GM11168 (cell line): ENCODE measurements at regions not wholly inside any gene's neighbourhood (a gene's known extent, or its start where the extent isn't known, plus 50 kb on each side); places are given as distances from the start of the nearest gene placed in this dataset.
"Not testable (repeated sequence)": the region's sequence is repeated elsewhere in the genome, so short reads cannot be mapped to it uniquely, and the experiment has no call there.

Experiments
- in situ Hi-C: fragments of 300-500 bp; cut with MboI; formaldehyde crosslinking; loops from one replicate; pipeline ENCODE4 v1.12.0; 2022; ENCODE audit warnings: low sequenced_read_pairs; ENCODE audit not compliant: unreplicated experiment

DNA sequence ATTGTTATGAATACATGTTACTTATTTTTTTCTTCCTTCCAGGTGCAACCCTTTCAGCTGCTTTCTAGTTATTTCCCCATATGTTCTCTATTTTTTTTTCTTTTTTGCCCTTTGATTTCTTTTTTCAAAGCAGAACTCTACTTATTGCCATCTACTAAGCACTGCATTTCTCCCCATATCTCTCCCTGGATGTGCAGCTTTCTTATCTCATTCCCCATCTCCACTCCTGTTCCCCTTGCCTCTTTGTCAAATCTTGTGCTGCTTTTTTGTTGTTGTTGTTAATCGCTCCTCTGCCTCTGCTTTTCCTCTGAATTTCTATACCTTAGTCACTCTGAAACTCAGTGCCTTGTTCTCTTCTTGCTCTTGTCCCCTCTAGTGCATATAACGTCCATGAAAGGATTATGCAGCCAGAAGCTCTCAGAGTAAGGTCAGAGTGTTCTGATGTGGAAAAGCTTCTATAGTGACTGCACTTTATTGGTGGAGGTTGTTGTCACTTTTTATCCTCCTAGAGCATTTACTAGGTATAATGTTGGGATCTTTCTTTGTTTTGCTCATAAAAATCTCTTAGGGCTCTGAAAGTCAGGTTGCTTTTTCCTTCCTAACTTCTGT is 51.1 kb upstream of the JADE1 start:
- in situ Hi-C loops, result no loop called here

- in situ Hi-C loops, result no loop called here
These were observed 51.8 kb upstream of the JADE1 start for GRCh38 chr4:128757712-128758111.

- in situ Hi-C loops, result no loop called here
These were observed 58.1 kb upstream of the JADE1 start for GRCh38 chr4:128751354-128751753.

DNA sequence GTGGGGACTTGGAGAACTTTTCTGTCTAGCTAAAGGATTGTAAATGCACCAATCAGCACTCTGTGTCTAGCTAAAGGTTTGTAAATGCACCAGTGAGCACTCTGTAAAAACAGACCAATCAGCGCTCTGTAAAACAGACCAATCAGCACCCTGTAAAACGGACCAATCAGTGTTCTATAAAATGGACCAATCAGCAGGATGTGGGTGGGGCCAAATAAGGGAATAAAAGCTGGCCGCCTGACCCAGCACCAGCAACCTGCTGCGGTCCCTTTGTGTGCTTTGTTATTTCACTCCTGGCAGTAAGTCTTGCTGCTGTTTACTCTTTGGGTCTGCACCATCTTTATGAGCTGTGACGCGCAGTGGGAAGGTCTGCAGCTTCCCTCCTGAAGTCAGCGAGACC is 67.8 kb upstream of the JADE1 start:
- in situ Hi-C loops, result not testable (repeated sequence)

DNA sequence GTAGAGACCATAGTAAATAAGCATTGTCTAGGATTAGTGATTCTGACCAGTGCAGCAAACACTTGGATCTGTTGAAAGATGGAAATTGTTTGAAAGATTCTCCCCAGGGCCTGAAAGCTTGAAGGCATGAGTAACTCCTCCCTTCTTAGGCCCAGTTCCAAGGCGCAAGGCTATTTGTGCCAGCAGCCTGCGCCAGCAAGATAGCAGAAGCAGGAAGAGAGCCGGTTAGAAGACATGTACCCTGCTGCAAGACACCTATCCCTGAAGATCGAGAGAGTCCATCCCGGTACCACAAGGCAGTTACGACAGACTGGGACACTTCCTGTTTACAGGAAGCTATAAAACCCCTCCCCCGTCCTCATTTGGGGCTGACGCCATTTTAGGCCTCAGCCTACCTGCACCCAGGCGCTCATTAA is 72.4 kb upstream of the JADE1 start:
- in situ Hi-C loops, result no loop called here

- in situ Hi-C loops, result no loop called here
These were observed 73.8 kb upstream of the JADE1 start for GRCh38 chr4:128735714-128736113.

DNA sequence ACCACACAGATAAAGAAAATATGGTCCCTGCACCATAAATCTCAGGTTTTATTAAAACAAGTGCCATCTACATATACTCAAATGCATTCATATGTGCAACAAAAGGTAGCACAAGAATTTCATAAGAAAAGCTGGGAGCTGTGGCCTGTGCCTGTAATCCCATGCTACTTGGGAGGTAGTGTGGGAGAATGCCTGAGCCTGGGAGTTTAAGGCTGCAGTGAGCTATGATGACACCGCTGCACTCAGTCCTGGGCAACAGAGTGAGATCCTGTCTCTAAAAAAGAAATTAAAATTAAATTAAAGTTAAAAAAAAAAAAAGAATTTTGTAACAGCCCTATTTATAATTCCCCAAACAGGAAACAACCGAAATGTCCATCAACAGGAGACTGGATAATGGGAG is 81.3 kb upstream of the JADE1 start:
- in situ Hi-C loops, result no loop called here

GRCh38 chr4:128727658-128728057 is 81.8 kb upstream of the JADE1 start:
- in situ Hi-C loops, result no loop called here

GRCh38 chr4:128725405-128726055 is 84.0 kb upstream of the JADE1 start:
- in situ Hi-C loops, result no loop called here

DNA sequence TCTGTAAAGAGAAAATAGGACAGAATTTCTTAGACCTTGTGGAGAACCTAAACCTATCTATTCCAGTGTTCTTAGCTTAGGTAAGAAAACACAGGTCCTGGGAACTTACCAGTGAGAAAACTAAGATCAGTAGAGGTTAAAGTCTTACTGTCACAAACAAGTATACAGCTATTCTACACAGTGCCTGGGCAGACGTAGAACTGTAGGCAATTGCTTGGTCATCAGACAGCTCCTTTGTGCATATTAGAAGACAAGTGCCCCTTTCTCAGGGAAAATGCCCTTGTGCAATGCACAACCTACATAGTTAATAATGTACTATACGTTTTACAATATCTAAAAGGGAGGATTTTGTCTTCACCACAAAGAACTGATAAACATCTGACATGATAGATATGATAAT is 86.6 kb upstream of the JADE1 start:
- in situ Hi-C loops, result no loop called here

- in situ Hi-C loops, result no loop called here
These were observed 87.6 kb upstream of the JADE1 start for GRCh38 chr4:128721896-128722295.

DNA sequence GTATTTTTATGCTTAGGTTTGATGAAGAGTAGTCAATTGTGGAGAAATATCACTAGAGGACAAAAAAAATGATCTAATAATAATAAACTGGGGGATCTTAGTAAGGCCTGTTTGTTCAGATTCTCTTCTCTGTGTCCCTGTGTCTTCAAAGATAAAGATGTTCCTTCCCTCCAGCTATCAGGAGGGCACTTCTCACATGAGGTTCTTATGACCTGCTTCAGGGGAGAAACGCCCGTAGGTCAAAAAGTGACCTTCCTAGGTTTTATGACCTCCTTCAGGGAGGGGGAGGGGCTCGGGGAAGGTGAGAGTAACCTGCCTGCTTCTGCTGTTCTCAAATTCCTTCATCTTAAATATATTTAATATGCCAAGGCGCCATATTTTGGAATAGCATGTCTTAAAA is 89.2 kb upstream of the JADE1 start:
- in situ Hi-C loops, result no loop called here

DNA sequence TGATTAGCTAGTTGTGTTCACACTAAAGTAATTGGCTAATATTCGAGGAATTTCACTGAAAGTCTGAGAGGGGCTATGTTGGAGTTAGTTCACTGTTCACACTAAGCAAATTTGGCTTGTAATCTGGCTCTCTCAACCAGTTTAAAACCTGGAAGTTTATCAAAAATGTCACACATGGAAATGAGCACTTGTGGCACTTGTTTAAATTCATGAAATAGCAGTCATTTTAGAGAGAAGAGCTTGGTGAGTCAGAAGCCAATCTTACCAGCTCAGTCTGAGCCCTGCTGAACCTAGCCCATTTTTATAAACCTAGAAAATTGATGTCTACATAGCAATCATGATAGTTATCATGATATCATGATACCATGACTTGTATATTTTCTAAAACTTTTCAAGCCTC is 90.7 kb upstream of the JADE1 start:
- in situ Hi-C loops, result no loop called here

DNA sequence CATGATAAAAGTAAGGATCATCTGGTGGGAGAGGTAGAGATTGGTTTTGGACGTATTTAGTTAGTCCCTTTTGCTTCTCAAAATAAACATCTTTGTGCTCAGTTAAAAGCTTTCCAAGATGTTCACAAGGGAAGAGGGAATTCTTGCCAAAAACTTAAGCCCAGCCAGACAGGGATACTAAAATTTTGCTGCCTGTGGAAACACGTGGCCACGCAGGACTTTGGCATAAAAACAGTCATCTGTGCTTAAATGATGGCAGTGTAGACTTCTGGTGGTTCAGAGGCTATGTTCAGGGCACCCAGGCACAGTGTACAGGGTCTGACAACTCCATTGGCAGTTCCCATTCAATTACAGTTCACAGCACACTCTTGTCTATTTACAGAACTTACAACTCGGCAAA is 93.2 kb upstream of the JADE1 start:
- in situ Hi-C loops, result no loop called here

- in situ Hi-C loops, result no loop called here
These were observed 93.9 kb upstream of the JADE1 start for GRCh38 chr4:128715616-128716015.

GRCh38 chr4:128711361-128711760 is 98.1 kb upstream of the JADE1 start:
- in situ Hi-C loops, result no loop called here

DNA sequence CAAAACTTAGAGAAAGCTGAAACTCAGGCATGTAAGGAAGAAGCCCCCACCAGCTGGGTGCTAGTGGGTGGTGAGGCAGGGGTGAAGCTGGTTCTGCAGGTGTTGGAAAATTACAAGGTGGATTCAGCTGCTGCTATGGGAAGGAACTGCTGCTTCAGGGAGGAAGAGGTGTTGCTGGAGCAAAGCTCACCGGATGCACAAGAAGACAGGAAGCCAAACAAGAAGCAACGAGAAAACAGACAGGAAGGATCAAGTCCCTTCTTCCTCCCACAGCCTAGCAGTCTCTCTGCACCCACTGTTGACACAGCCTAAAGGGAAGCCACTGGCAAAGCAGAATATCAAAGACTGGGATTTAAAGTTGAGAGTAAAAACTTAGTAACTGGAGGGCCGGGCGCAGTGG is 100.2 kb upstream of the JADE1 start:
- in situ Hi-C loops, result no loop called here

DNA sequence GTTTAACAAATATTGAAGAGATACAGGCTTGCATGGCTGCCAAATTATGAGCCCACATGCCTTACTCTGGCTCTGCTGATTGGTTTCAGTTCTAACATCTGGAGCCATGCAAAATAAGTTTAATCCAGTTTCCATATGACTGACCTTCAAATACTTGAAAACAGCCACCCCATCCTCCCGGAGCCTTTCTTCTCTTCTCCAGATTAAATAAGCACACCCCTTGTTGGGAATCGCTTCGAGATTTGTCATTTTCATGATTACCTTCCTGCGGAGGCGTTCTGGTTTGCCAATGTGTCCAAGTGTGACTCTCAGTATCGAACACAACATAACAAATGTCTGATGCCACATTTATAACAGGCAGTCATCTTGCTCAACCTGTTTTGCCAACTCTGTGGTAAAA is 101.6 kb upstream of the JADE1 start:
- in situ Hi-C loops, result no loop called here

DNA sequence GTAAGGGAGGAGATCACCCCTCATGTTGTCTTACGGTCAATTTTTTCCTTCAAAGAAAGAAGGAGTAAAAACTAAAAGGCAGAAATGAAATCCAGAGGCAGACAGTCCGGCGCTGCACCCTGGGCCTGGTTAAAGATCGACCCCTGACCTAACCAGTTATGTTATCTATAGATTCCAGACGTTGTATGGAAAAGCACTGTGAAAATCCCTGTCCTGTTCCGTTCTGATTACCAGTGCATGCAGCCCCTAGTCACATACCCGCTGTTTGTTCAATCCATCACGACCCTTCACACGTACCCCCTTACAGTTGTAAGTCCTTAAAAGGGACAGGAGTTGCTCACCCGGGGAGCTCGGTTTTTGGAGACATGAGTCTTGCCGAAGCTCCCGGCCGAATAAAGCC is 105.6 kb upstream of the JADE1 start:
- in situ Hi-C loops, result no loop called here

DNA sequence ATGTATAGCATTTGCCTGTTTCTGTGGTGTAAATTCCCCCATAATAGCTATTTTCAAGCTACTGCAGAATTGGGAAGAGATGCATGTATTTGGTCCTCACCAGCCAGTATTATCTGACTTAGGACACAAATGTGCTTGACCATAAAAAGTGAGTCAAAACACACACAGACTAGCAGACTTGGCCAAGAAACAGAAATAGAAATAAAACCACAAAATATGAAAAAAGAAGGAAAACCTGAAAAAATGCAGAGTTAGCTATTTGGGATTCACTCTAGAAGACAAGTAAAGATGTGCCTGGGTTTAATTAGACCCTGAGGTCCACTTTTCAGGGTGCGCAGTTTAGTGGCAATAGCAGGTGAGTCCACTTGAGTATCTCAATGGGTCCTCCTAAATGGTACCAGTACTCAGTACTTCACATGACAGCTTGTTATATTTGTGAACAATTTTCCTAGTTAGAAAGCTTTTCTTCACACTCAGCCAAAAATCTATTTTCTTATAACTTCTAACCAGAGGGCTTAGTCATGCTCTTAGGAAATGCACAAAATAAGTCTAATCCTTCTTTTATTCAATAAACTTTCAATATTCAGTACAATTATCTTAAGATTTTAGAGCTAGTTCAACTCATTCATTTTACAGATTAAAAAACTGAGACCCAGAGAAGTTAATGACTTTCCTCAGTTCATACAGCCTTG is 108.7 kb upstream of the JADE1 start:
- in situ Hi-C loops, result no loop called here

- in situ Hi-C loops, result no loop called here
These were observed 111.1 kb upstream of the JADE1 start for GRCh38 chr4:128698386-128698785.

GRCh38 chr4:128697323-128697722 is 112.2 kb upstream of the JADE1 start:
- in situ Hi-C loops, result no loop called here
